H1 (cell line): ENCODE measurements at regions not wholly inside any gene's neighbourhood (a gene's known extent, or its start where the extent isn't known, plus 50 kb on each side); places are given as distances from the start of the nearest gene placed in this dataset.

Experiments used
- FOSL1 ChIP-seq: IDR thresholded peaks from 2 replicates; pipeline ENCODE4 v1.6.1; 2011; ENCODE audit warnings: mild to moderate bottlenecking, low read depth, low read length, moderate library complexity; ENCODE audit not compliant: insufficient read depth
- JUND ChIP-seq: IDR thresholded peaks from 2 replicates; pipeline ENCODE4 v1.6.1; 2011; ENCODE audit warnings: mild to moderate bottlenecking, improper control_type of control experiment, low read length
- KDM5A ChIP-seq: fragments of 200-600 bp; IDR thresholded peaks from 2 replicates; pipeline ENCODE4 v1.7.1; 2012; ENCODE audit warnings: mild to moderate bottlenecking, low read length, inconsistent platforms, mixed read lengths
- MAFK ChIP-seq: IDR thresholded peaks from 2 replicates; pipeline ENCODE4 v1.6.1; 2012; ENCODE audit warnings: low read depth, mild to moderate bottlenecking, improper control_type of control experiment, low read length
- NRF1 ChIP-seq: IDR thresholded peaks from 2 replicates; pipeline ENCODE4 v1.6.1; 2011; ENCODE audit warnings: mild to moderate bottlenecking, low read depth, low read length, improper control_type of control experiment

- no peak for TF ChIP-seq JUND
- no peak for TF ChIP-seq FOSL1
- no peak for TF ChIP-seq KDM5A
- no peak for TF ChIP-seq MAFK
- no peak for TF ChIP-seq NRF1
Observed at GRCh38 chr5:33371660-33372059, 69.1 kb upstream of the TARS1 start (continued).
